SK-N-SH (cell line): ENCODE measurements at regions not wholly inside any gene's neighbourhood (a gene's known extent, or its start where the extent isn't known, plus 50 kb on each side); places are given as distances from the start of the nearest gene placed in this dataset.

Experiments
- CTCF ChIA-PET: fragments of 300-600, 350-600 bp; formaldehyde crosslinking; extraction: SDS; loops from one replicate; lab custom pipeline; 2021; lab: Yijun Ruan, JAX
- POLR2A ChIA-PET: fragments of 350-600 bp; sonication (Branson Sonifier 250); formaldehyde crosslinking; extraction: SDS; loops from one replicate; lab custom pipeline; 2020; ENCODE audit warnings: antibody characterized with exemption, inconsistent platforms; lab: Yijun Ruan, JAX
- DNase-seq: peaks from one replicate; pipeline ENCODE4 v3.0.0; 2012
- H2AFZ ChIP-seq: fragments of 200-600 bp; sonication (generic); 2 replicates; pipeline ENCODE4 v1.8.1; 2016; ENCODE audit warnings: antibody characterized with exemption, mild to moderate bottlenecking, low read depth
- H3F3A ChIP-seq: fragments of 200-600 bp; sonication (generic); replicated peaks from 2 replicates; pipeline ENCODE3; 2016; ENCODE audit warnings: antibody characterized with exemption, mild to moderate bottlenecking; ENCODE audit not compliant: insufficient read depth
- H3K27ac ChIP-seq, 2 experiments: fragments of 200-500 bp in 1 of 2; fragments of 200-600 bp in 1 of 2; sonication (Bioruptor generic) in 1 of 2; sonication (generic), shearing (Covaris generic) in 1 of 2; 2 replicates each; pipeline versions ENCODE4 v1.5.1 to v1.6.1; 2014 to 2016; ENCODE audit warnings: low read depth in 2 of 2, inconsistent platforms in 1 of 2, low read length in 1 of 2, mild to moderate bottlenecking in 1 of 2, mixed read lengths in 1 of 2
- H3K27me3 ChIP-seq: fragments of 200-600 bp; sonication (generic), shearing (Covaris generic); 2 replicates; pipeline ENCODE4 v1.6.1; 2016; ENCODE audit warnings: mixed run types; ENCODE audit not compliant: insufficient read depth
- H3K36me3 ChIP-seq, 2 experiments: fragments of 200-500 bp in 1 of 2; fragments of 200-600 bp in 1 of 2; sonication (Bioruptor generic) in 1 of 2; sonication (generic) in 1 of 2; replicated peaks in 1 of 2; 2 replicates each; pipeline versions ENCODE3 to v1.5.1; 2014 to 2016; ENCODE audit warnings: low read length in 1 of 2, mild to moderate bottlenecking in 1 of 2; ENCODE audit not compliant: insufficient read depth in 2 of 2, control insufficient read depth in 1 of 2
- H3K4me1 ChIP-seq, 2 experiments: fragments of 200-500 bp in 1 of 2; fragments of 200-600 bp in 1 of 2; sonication (Bioruptor generic) in 1 of 2; sonication (generic), shearing (Covaris generic) in 1 of 2; 2 replicates each; pipeline versions ENCODE4 v1.5.1 to v1.6.1; 2014 to 2016; ENCODE audit warnings: low read depth in 1 of 2, low read length in 1 of 2, mixed run types in 1 of 2; ENCODE audit not compliant: insufficient read depth in 2 of 2, control insufficient read depth in 1 of 2
- H3K4me2 ChIP-seq: fragments of 200-600 bp; sonication (generic), shearing (Covaris generic); 2 replicates; pipeline ENCODE4 v1.6.1; 2017; ENCODE audit warnings: mixed run types
- H3K4me3 ChIP-seq, 2 experiments: fragments of 200-500 bp in 1 of 2; fragments of 200-600 bp in 1 of 2; sonication (Bioruptor generic) in 1 of 2; sonication (generic), shearing (Covaris generic) in 1 of 2; 2 replicates each; pipeline versions ENCODE4 v1.5.1 to v1.8.1; 2014 to 2016; ENCODE audit warnings: low read depth in 2 of 2, inconsistent platforms in 1 of 2, low read length in 1 of 2, mild to moderate bottlenecking in 1 of 2, mixed read lengths in 1 of 2, moderate library complexity in 1 of 2
- H3K79me2 ChIP-seq: fragments of 200-600 bp; sonication (generic); 2 replicates; pipeline ENCODE4 v1.8.1; 2017; ENCODE audit warnings: mild to moderate bottlenecking; ENCODE audit not compliant: insufficient read depth
- H3K9ac ChIP-seq: fragments of 200-600 bp; sonication (generic); 2 replicates; pipeline ENCODE4 v1.6.1; 2017; ENCODE audit warnings: mixed run types
- H3K9me2 ChIP-seq: fragments of 200-600 bp; sonication (generic); 2 replicates; pipeline ENCODE4 v1.6.1; 2017; ENCODE audit warnings: mixed run types
- H3K9me3 ChIP-seq: fragments of 200-600 bp; sonication (generic); 2 replicates; pipeline ENCODE4 v1.6.1; 2017; ENCODE audit warnings: mixed run types, mild to moderate bottlenecking, moderate library complexity
- H4K20me1 ChIP-seq: fragments of 200-600 bp; sonication (generic); 2 replicates; pipeline ENCODE4 v1.6.1; 2017; ENCODE audit warnings: mild to moderate bottlenecking, mixed run types; ENCODE audit not compliant: insufficient read depth
- CHD2 ChIP-seq: fragments of 150-350 bp; IDR thresholded peaks from 2 replicates; pipeline ENCODE4 v1.6.1; 2018; ENCODE audit warnings: low read length; ENCODE audit not compliant: partially characterized antibody
- CTCF ChIP-seq: fragments of 200-600 bp; sonication (generic); IDR thresholded peaks from 2 replicates; pipeline ENCODE4 v1.6.1; 2017; ENCODE audit warnings: antibody characterized with exemption, mild to moderate bottlenecking, moderate library complexity
- ELF1 ChIP-seq: IDR thresholded peaks from 2 replicates; pipeline ENCODE4 v1.4.0; 2012
- EP300 ChIP-seq, 2 experiments: IDR thresholded peaks; 2 replicates each; pipeline versions ENCODE4 v1.4.0 to v1.6.1; 2012; ENCODE audit warnings: borderline replicate concordance in 1 of 2, low read depth in 1 of 2, low read length in 1 of 2
- EZH2phosphoT487 ChIP-seq: fragments of 200-600 bp; sonication (generic); IDR thresholded peaks from 2 replicates; pipeline ENCODE4 v1.6.1; 2017; ENCODE audit warnings: low read depth, mixed run types, mild to moderate bottlenecking, antibody characterized with exemption, moderate library complexity, borderline replicate concordance
- FOXJ3 ChIP-seq: sonication (generic); formaldehyde crosslinking; IDR thresholded peaks from 2 replicates; pipeline ENCODE4 v1.5.1; 2020; ENCODE audit warnings: mild to moderate bottlenecking, missing genetic modification reagents
- FOXM1 ChIP-seq: IDR thresholded peaks from 2 replicates; pipeline ENCODE4 v1.4.0; 2012; ENCODE audit warnings: low read depth, mild to moderate bottlenecking
- GABPA ChIP-seq: IDR thresholded peaks from 2 replicates; pipeline ENCODE4 v1.4.0; 2012; ENCODE audit warnings: low read depth, mild to moderate bottlenecking
- MAX ChIP-seq: IDR thresholded peaks from 2 replicates; pipeline ENCODE4 v1.4.0; 2012; ENCODE audit warnings: low read depth
- MEF2A ChIP-seq: IDR thresholded peaks from 2 replicates; pipeline ENCODE4 v1.4.0; 2012; ENCODE audit warnings: low read depth, borderline replicate concordance
- NFIC ChIP-seq: IDR thresholded peaks from 2 replicates; pipeline ENCODE4 v1.4.0; 2012; ENCODE audit warnings: borderline replicate concordance
- PBX3 ChIP-seq: IDR thresholded peaks from 2 replicates; pipeline ENCODE4; 2012
- POLR2AphosphoS5 ChIP-seq: IDR thresholded peaks from 2 replicates; pipeline ENCODE4 v1.6.1; 2012; ENCODE audit warnings: low read depth, low read length
- RAD21 ChIP-seq: IDR thresholded peaks from 2 replicates; pipeline ENCODE4 v1.6.1; 2012; ENCODE audit warnings: mild to moderate bottlenecking, low read length
- RCOR1 ChIP-seq: fragments of 150-350 bp; IDR thresholded peaks from 2 replicates; pipeline ENCODE4 v1.6.1; 2017; ENCODE audit warnings: antibody characterized with exemption, low read length
- REST ChIP-seq: IDR thresholded peaks from 2 replicates; pipeline ENCODE4 v1.6.1; 2012; ENCODE audit warnings: mild to moderate bottlenecking, low read depth, low read length, moderate library complexity
- RXRA ChIP-seq: IDR thresholded peaks from 2 replicates; pipeline ENCODE4 v1.4.0; 2012; ENCODE audit warnings: low read depth, mild to moderate bottlenecking, borderline replicate concordance
- SIN3A ChIP-seq: IDR thresholded peaks from 2 replicates; pipeline ENCODE4 v1.6.1; 2012; ENCODE audit warnings: low read depth, mild to moderate bottlenecking, low read length, moderate library complexity, borderline replicate concordance
- SMC3 ChIP-seq: IDR thresholded peaks from 2 replicates; pipeline ENCODE4 v1.6.1; 2012; ENCODE audit warnings: low read depth, low read length, improper control_type of control experiment
- TAF1 ChIP-seq: IDR thresholded peaks from 2 replicates; pipeline ENCODE4 v1.6.1; 2012; ENCODE audit warnings: low read depth, mild to moderate bottlenecking, low read length, moderate library complexity, borderline replicate concordance
- TCF12 ChIP-seq: IDR thresholded peaks from 2 replicates; pipeline ENCODE4 v1.4.0; 2012
- TEAD4 ChIP-seq: IDR thresholded peaks from 2 replicates; pipeline ENCODE4 v1.4.0; 2012; ENCODE audit warnings: mild to moderate bottlenecking, borderline replicate concordance; ENCODE audit not compliant: insufficient read depth
- YY1 ChIP-seq: IDR thresholded peaks from 2 replicates; pipeline ENCODE4 v1.4.0; 2012; ENCODE audit warnings: low read depth, mild to moderate bottlenecking
- WGBS: methylation state at CpG from one replicate; pipeline ENCODE4 v1.1.6; 2017; ENCODE audit warnings: low lambda C conversion rate; 5-methylcytosine and 5-hydroxymethylcytosine counted together

DNA sequence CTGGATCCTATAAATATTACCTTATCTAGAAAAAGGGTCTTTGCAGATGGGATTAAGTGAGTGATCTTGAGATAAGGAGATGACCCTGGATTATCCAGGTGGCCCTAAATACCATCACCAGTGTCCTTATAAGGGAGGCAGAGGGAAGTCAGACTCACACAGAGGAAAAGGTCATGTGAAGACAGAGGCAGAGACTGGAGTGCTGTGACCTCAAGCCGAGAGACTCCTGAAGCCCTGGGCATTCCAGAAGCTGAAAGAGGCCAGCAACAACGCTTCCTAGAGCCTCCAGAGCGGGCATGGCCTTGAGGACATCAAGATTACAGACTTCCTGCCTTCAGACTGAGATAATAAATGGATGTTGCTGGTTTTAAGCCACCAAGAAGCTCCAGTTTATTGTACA, 118.8 kb downstream of the ATPSCKMT start:
- H3K27me3 ChIP-seq = no peaks in the 10 kb centered on the region
- H3K9ac ChIP-seq = no peak overlapping the region
- TF ChIP-seq FOXM1 (no peak), MEF2A (no peak), GABPA (no peak), RAD21 (no peak), ELF1 (no peak), PBX3 (no peak), NFIC (no peak), CHD2 (no peak), EZH2phosphoT487 (no peak), TAF1 (no peak), TCF12 (no peak), MAX (no peak), FOXJ3 (CRISPR knock-in tag) (no peak), SIN3A (no peak), SMC3 (no peak), EP300 (IDR thresholded peaks at IDR 0.05; ENCODE audit: borderline replicate concordance in 1 of 2, low read depth in 1 of 2, low read length in 1 of 2) (no peak), RXRA (no peak)
- no peak overlapping the region for H3K4me2 ChIP-seq
- 23% methylated on average over 3 of the region's 3 CpGs for WGBS
- H3K4me1 ChIP-seq = no peaks in the 10 kb centered on the region
- no peaks in the 10 kb centered on the region for H3K79me2 ChIP-seq
- no peaks in the 10 kb centered on the region for H4K20me1 ChIP-seq
- no peak overlapping the region for H3K27ac ChIP-seq
- POLR2A ChIA-PET = no interaction called here
- H3K9me3 ChIP-seq = no peaks in the 10 kb centered on the region
- CTCF ChIA-PET = interaction anchor here (1.0 kb wide), 1 partner anchor 234 kb away, joined by 3 read pairs; no protein-coding TSS in a partner anchor
- H2AFZ ChIP-seq = no peak overlapping the region
- H3F3A ChIP-seq = no peaks in the 10 kb centered on the region
- DNase-seq = no peak
- no peaks in the 10 kb centered on the region for H3K9me2 ChIP-seq
- no peaks in the 10 kb centered on the region for H3K36me3 ChIP-seq
- no peak overlapping the region for H3K4me3 ChIP-seq

GRCh38 chr5:10126900-10127299, 122.8 kb downstream of the ATPSCKMT start:
- ChIA-PET CTCF (no interaction called here), POLR2A (no interaction called here)
- Histone ChIP-seq H2AFZ (no peak overlapping the region), H3K9me3 (no peaks in the 10 kb centered on the region), H3K4me2 (no peak overlapping the region), H3K79me2 (no peaks in the 10 kb centered on the region), H3K27ac (no peak overlapping the region), H3F3A (no peaks in the 10 kb centered on the region), H4K20me1 (no peaks in the 10 kb centered on the region), H3K9ac (no peak overlapping the region), H3K4me1 (no peaks in the 10 kb centered on the region; a peak in 1 of 4 replicates), H3K4me3 (no peak overlapping the region), H3K9me2 (no peaks in the 10 kb centered on the region), H3K36me3 (no peaks in the 10 kb centered on the region), H3K27me3 (no peaks in the 10 kb centered on the region)
- no peak for DNase-seq
- no CpG with 5 or more reads among the region's 6 CpGs for WGBS
- TF ChIP-seq EZH2phosphoT487 = no peak
- TF ChIP-seq CTCF = no peak
- TF ChIP-seq YY1 = no peak
- no peak for TF ChIP-seq NFIC
- no peak for TF ChIP-seq REST
- TF ChIP-seq EP300 (IDR thresholded peaks at IDR 0.05; ENCODE audit: borderline replicate concordance in 1 of 2, low read depth in 1 of 2, low read length in 1 of 2) = no peak
- TF ChIP-seq RCOR1 = no peak
- no peak for TF ChIP-seq CHD2
- TF ChIP-seq TEAD4 = no peak
- TF ChIP-seq FOXJ3 (CRISPR knock-in tag) = no peak
- TF ChIP-seq SMC3 = no peak
- TF ChIP-seq TAF1 = no peak
- TF ChIP-seq POLR2AphosphoS5 = no peak
- TF ChIP-seq MAX = no peak
